Hepatocyte (in vitro differentiated cells): ENCODE measurements at regions not wholly inside any gene's neighbourhood (a gene's known extent, or its start where the extent isn't known, plus 50 kb on each side); places are given as distances from the start of the nearest gene placed in this dataset.

Experiments
- DNase-seq: peaks from one replicate; pipeline ENCODE4 v3.0.0-alpha.2; 2016; ENCODE audit warnings: low spot score
- H2AFZ ChIP-seq: fragments of 200-600 bp; sonication (generic); 2 replicates; pipeline ENCODE4 v1.6.0; 2016; ENCODE audit warnings: antibody characterized with exemption, mild to moderate bottlenecking
- H3K27ac ChIP-seq: fragments of 200-600 bp; sonication (generic); 2 replicates; pipeline ENCODE4 v1.5.1; 2016; ENCODE audit warnings: mild to moderate bottlenecking
- H3K27me3 ChIP-seq: fragments of 200-600 bp; sonication (generic); 2 replicates; pipeline ENCODE4 v1.6.1; 2016
- H3K36me3 ChIP-seq: fragments of 200-600 bp; sonication (generic); replicated peaks from 2 replicates; pipeline ENCODE4 v1.5.1; 2016; ENCODE audit warnings: low read depth; ENCODE audit not compliant: insufficient read depth
- H3K4me1 ChIP-seq: fragments of 200-600 bp; sonication (generic); 2 replicates; pipeline ENCODE4 v1.5.1; 2016; ENCODE audit warnings: mild to moderate bottlenecking, moderate library complexity; ENCODE audit not compliant: insufficient read depth
- H3K4me2 ChIP-seq: fragments of 200-600 bp; sonication (generic); 2 replicates; pipeline ENCODE4 v1.6.0; 2016
- H3K4me3 ChIP-seq: fragments of 200-600 bp; sonication (generic); 2 replicates; pipeline ENCODE4 v1.5.1; 2016; ENCODE audit warnings: mild to moderate bottlenecking
- H3K79me2 ChIP-seq: fragments of 200-600 bp; sonication (generic); 2 replicates; pipeline ENCODE4 v1.6.0; 2017; ENCODE audit warnings: mild to moderate bottlenecking
- H3K9me2 ChIP-seq: fragments of 200-600 bp; sonication (generic); replicated peaks from 2 replicates; pipeline ENCODE4 v1.6.0; 2017; ENCODE audit warnings: mild to moderate bottlenecking; ENCODE audit not compliant: insufficient read depth
- H3K9me3 ChIP-seq: fragments of 200-600 bp; sonication (generic); 2 replicates; pipeline ENCODE4 v1.5.1; 2016; ENCODE audit warnings: low read depth, mild to moderate bottlenecking
- H4K20me1 ChIP-seq: fragments of 200-600 bp; sonication (generic); 2 replicates; pipeline ENCODE4 v1.6.0; 2016; ENCODE audit warnings: mild to moderate bottlenecking; ENCODE audit not compliant: insufficient read depth, poor library complexity, severe bottlenecking
- CTCF ChIP-seq: fragments of 200-600 bp; sonication (generic); IDR thresholded peaks from 2 replicates; pipeline ENCODE4 v1.5.1; 2016; ENCODE audit warnings: antibody characterized with exemption, mild to moderate bottlenecking; ENCODE audit not compliant: poor library complexity
- EZH2 ChIP-seq: fragments of 200-600 bp; sonication (generic); IDR thresholded peaks from 2 replicates; pipeline ENCODE4 v1.6.1; 2016; ENCODE audit warnings: antibody characterized with exemption, mild to moderate bottlenecking, borderline replicate concordance
- EZH2phosphoT487 ChIP-seq: fragments of 200-600 bp; sonication (generic); IDR thresholded peaks from one replicate; pipeline ENCODE4 v1.6.1; 2018; ENCODE audit warnings: antibody characterized with exemption, mild to moderate bottlenecking, low read depth, moderate library complexity; ENCODE audit not compliant: unreplicated experiment, severe bottlenecking
- WGBS: methylation state at CpG from one replicate; pipeline ENCODE4 v1.1.6; 2016; ENCODE audit warnings: low lambda C conversion rate; ENCODE audit errors: missing lambda C conversion rate; 5-methylcytosine and 5-hydroxymethylcytosine counted together

- H2AFZ ChIP-seq: no peak overlapping the region
- no peak for DNase-seq
- no peak overlapping the region for H3K4me3 ChIP-seq
- no peak overlapping the region for H3K27ac ChIP-seq
- H3K9me2 ChIP-seq: no peaks in the 10 kb centered on the region
- H4K20me1 ChIP-seq: no peaks in the 10 kb centered on the region
- no peaks in the 10 kb centered on the region for H3K9me3 ChIP-seq
- H3K4me1 ChIP-seq: peaks cover 16% of the 10 kb centered on the region
- TF ChIP-seq EZH2 (no peak), CTCF (no peak), EZH2phosphoT487 (no peak)
- WGBS: 61% methylated on average over 6 of the region's 6 CpGs
- no peak overlapping the region for H3K4me2 ChIP-seq
- no peaks in the 10 kb centered on the region for H3K79me2 ChIP-seq
- no peaks in the 10 kb centered on the region for H3K27me3 ChIP-seq
- no peaks in the 10 kb centered on the region for H3K36me3 ChIP-seq
Measured at GRCh38 chr20:11271319-11271718, 597.5 kb upstream of the JAG1 start.

DNA sequence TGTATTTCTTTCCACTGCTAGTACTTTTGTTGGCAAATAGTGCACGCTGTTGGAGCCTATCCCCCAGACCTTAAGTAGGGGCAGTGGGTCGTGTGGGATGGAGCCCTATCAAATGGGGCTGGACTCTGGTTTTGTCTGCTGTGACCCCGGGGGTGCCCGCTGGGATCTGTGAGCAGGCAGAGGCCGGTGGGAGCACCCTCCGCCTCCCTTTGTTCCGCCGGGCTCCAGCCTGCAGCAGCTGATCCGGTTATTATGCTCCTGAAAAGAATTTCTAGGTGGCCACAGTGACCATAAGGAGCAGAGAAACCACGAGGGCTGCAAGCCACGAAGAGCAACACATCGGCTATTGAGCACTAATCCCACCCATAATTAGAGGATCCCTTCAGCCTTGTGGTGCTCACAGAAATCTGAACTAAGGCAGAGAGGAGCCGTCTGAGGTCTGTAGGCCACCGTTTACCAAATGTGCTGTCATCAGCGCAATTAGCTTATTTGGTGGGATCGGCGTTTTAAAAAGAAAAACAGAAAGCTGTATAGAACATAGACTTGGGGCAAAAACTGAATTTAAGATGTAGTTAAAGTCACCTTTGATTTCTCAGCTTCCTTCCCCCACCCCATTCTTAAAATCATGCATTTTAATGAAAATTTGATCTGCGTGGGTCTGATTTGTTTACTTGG lies 598.3 kb upstream of the JAG1 start:
- H3K27ac ChIP-seq: no peak overlapping the region
- no peaks in the 10 kb centered on the region for H3K9me2 ChIP-seq
- no peaks in the 10 kb centered on the region for H3K27me3 ChIP-seq
- H4K20me1 ChIP-seq: no peaks in the 10 kb centered on the region
- H3K4me1 ChIP-seq: peaks cover 11% of the 10 kb centered on the region
- H3K79me2 ChIP-seq: no peaks in the 10 kb centered on the region
- no peak overlapping the region for H2AFZ ChIP-seq
- no peaks in the 10 kb centered on the region for H3K9me3 ChIP-seq
- H3K4me3 ChIP-seq: no peak overlapping the region
- H3K36me3 ChIP-seq: no peaks in the 10 kb centered on the region
- TF ChIP-seq EZH2: no peak
- WGBS: 85% methylated on average over 17 of the region's 18 CpGs
- H3K4me2 ChIP-seq: no peak overlapping the region
- no peak for DNase-seq

DNA sequence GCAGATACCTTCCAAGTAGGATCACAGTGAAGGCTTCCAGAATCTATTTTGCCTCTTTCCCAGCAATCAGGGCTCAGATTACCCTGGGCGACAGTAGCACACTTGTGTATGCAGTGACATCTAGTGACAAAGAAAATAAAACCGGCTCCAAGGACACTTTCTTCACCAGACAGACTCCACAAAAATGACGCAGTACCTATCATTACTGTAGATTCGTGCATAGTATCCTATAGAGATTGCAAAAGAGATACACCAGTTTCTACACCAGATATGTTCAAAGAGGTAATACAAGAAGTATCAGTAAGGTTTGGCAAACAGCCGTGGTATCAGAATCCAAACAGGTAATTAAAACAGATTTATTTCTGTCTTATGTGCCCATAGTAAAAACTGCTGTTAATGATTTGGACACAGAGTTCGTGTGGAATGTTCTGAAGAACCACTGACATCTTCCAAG lies 600.4 kb upstream of the JAG1 start:
- H3K9me2 ChIP-seq: no peaks in the 10 kb centered on the region
- H3K4me1 ChIP-seq: peaks cover 4% of the 10 kb centered on the region
- no peaks in the 10 kb centered on the region for H3K27me3 ChIP-seq
- H3K9me3 ChIP-seq: no peaks in the 10 kb centered on the region
- H3K4me2 ChIP-seq: no peak overlapping the region
- H3K27ac ChIP-seq: no peak overlapping the region
- no peak overlapping the region for H2AFZ ChIP-seq
- WGBS: 16% methylated on average over 6 of the region's 6 CpGs
- H3K79me2 ChIP-seq: no peaks in the 10 kb centered on the region
- no peaks in the 10 kb centered on the region for H4K20me1 ChIP-seq
- no peak overlapping the region for H3K4me3 ChIP-seq
- TF ChIP-seq EZH2phosphoT487: no peak
- TF ChIP-seq CTCF: peak; percentile 72
- TF ChIP-seq EZH2: no peak
- DNase-seq: peak; percentile 78
- no peaks in the 10 kb centered on the region for H3K36me3 ChIP-seq

DNA sequence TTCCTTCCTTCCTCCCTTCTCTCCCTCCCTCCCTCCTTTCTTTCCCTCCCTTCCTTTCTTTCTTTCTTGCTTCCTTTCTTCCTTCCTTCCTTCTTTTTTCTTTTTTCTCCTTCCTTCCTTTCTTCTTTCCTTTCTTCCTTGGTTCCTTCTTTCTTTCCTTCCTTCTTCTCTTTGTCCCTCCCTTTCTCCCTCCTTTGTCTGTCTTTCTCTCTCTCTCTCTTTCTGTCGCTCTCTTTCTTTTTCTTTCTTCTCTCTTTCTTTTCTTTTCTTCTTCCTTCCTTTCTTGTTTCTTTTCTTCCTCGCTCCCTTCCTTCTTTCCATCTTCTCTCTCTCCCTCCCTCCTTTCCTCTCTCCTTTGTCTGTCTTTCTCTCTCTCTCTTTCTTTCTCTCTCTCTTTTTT lies 601.9 kb upstream of the JAG1 start:
- H3K27ac ChIP-seq: no peak overlapping the region
- peaks cover 4% of the 10 kb centered on the region for H3K4me1 ChIP-seq
- no peaks in the 10 kb centered on the region for H3K36me3 ChIP-seq
- no peak for DNase-seq
- H3K27me3 ChIP-seq: no peaks in the 10 kb centered on the region
- H3K4me2 ChIP-seq: no peak overlapping the region
- no peaks in the 10 kb centered on the region for H3K79me2 ChIP-seq
- TF ChIP-seq EZH2phosphoT487 (no peak), EZH2 (no peak), CTCF (no peak)
- H3K9me3 ChIP-seq: no peaks in the 10 kb centered on the region
- no peaks in the 10 kb centered on the region for H3K9me2 ChIP-seq
- WGBS: 85% methylated on average over 2 of the region's 2 CpGs
- H4K20me1 ChIP-seq: no peaks in the 10 kb centered on the region
- H3K4me3 ChIP-seq: no peak overlapping the region
- no peak overlapping the region for H2AFZ ChIP-seq
